ENCODE measurements at regions not wholly inside any gene's neighbourhood (a gene's known extent, or its start where the extent isn't known, plus 50 kb on each side); places are given as distances from the start of the nearest gene placed in this dataset.

DNA sequence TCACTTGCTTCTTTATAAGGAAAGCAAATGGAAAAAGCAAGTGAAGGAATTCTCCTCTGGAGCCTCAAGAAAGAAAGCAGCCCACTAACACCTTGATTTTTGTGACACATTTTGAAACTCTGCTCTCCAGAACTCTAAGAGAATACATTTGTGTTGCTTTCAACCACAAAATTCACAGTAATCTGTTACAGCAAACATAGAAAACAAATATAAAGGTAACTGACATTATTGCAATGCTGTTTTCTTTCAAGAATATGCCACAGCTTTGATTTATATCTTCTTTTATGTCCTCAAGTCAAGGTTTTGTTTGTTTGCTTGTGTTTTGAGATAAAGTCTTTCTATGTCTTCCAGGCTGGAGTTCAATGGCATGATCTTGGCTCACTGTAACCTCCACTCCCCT is 103.1 kb upstream of the FIGN start:
- TF ChIP-seq CTCF (IDR thresholded peaks at IDR 0.05) (no peak), POLR2A (IDR thresholded peaks at IDR 0.05) (no peak), EP300 (IDR thresholded peaks at IDR 0.05) (no peak), POLR2AphosphoS5 (IDR thresholded peaks at IDR 0.05) (no peak)

All from gastroesophageal sphincter (tissue), 3 donors.